HEK293 (cell line): ENCODE measurements at regions not wholly inside any gene's neighbourhood (a gene's known extent, or its start where the extent isn't known, plus 50 kb on each side); places are given as distances from the start of the nearest gene placed in this dataset.

Source experiments
- CTCF ChIA-PET: fragments of 350-600 bp; formaldehyde crosslinking; extraction: SDS; loops from one replicate; lab custom pipeline; 2021; ENCODE audit warnings: antibody characterized with exemption; lab: Yijun Ruan, JAX
- POLR2A ChIA-PET: fragments of 300-600 bp; formaldehyde crosslinking; extraction: SDS; loops from one replicate; lab custom pipeline; 2020; ENCODE audit warnings: antibody characterized with exemption, inconsistent platforms; lab: Yijun Ruan, JAX
- H3K27ac ChIP-seq: fragments of 200-500 bp; sonication (Bioruptor generic); 2 replicates; pipeline ENCODE4 v1.5.1; 2014; ENCODE audit warnings: low read depth, low read length, control low read depth, inconsistent platforms; ENCODE audit errors: extremely low read depth
- H3K36me3 ChIP-seq, 2 experiments: fragments of 200-500 bp in 1 of 2; sonication (Bioruptor generic) in 1 of 2; 1 replicate in 1 of 2; 2 replicates in 1 of 2; pipeline ENCODE4 v1.5.1; 2014 to 2017; ENCODE audit warnings: inconsistent platforms in 2 of 2, low read length in 2 of 2; ENCODE audit not compliant: control insufficient read depth in 2 of 2, insufficient read depth in 1 of 2
- H3K4me1 ChIP-seq: fragments of 200-500 bp; sonication (Bioruptor generic); 2 replicates; pipeline ENCODE4 v1.5.1; 2014; ENCODE audit warnings: mild to moderate bottlenecking, low read length, inconsistent platforms; ENCODE audit not compliant: control insufficient read depth, insufficient read depth
- H3K4me3 ChIP-seq: 2 replicates; pipeline ENCODE4 v1.5.1; 2011; ENCODE audit warnings: low read depth, mild to moderate bottlenecking, control low read depth, low read length, moderate library complexity
- H3K9me3 ChIP-seq: fragments of 200-500 bp; sonication (Bioruptor generic); 2 replicates; pipeline ENCODE4 v1.5.1; 2014; ENCODE audit warnings: low read depth, low read length, inconsistent platforms; ENCODE audit not compliant: control insufficient read depth, insufficient read depth
- EGR2 ChIP-seq: fragments of 450-650 bp; formaldehyde crosslinking; IDR thresholded peaks from 2 replicates; pipeline ENCODE4 v1.5.1; 2016; ENCODE audit warnings: low read depth, missing biosample characterization, missing genetic modification characterization
- KLF16 ChIP-seq: fragments of 450-650 bp; formaldehyde crosslinking; IDR thresholded peaks from 2 replicates; pipeline ENCODE4 v1.5.1; 2017; ENCODE audit warnings: missing biosample characterization, missing genetic modification characterization
- SALL2 ChIP-seq: fragments of 450-650 bp; formaldehyde crosslinking; IDR thresholded peaks from 2 replicates; pipeline ENCODE4 v1.5.0; 2017; ENCODE audit warnings: missing biosample characterization, mild to moderate bottlenecking, missing genetic modification characterization, borderline replicate concordance
- SCRT2 ChIP-seq: fragments of 450-650 bp; formaldehyde crosslinking; IDR thresholded peaks from 2 replicates; pipeline ENCODE4 v1.5.1; 2016; ENCODE audit warnings: missing biosample characterization, missing genetic modification characterization
- SP2 ChIP-seq: fragments of 450-650 bp; formaldehyde crosslinking; IDR thresholded peaks from 2 replicates; pipeline ENCODE4 v1.5.1; 2016; ENCODE audit warnings: missing biosample characterization, missing genetic modification characterization
- ZFHX2 ChIP-seq: fragments of 450-650 bp; formaldehyde crosslinking; conservative IDR thresholded peaks from 2 replicates; pipeline ENCODE4 v1.5.1; 2016; ENCODE audit warnings: missing biosample characterization, missing genetic modification characterization
- ZFP37 ChIP-seq: fragments of 450-650 bp; formaldehyde crosslinking; IDR thresholded peaks from 2 replicates; pipeline ENCODE4 v1.5.1; 2016; ENCODE audit warnings: missing biosample characterization, missing genetic modification characterization
- ZNF121 ChIP-seq: fragments of 450-650 bp; formaldehyde crosslinking; IDR thresholded peaks from 2 replicates; pipeline ENCODE4 v1.5.1; 2016; ENCODE audit warnings: missing biosample characterization, missing genetic modification characterization
- ZNF292 ChIP-seq: fragments of 450-650 bp; formaldehyde crosslinking; IDR thresholded peaks from 2 replicates; pipeline ENCODE4 v1.5.1; 2016; ENCODE audit warnings: low read depth, missing biosample characterization, missing genetic modification characterization, borderline replicate concordance
- ZNF391 ChIP-seq: fragments of 450-650 bp; formaldehyde crosslinking; IDR thresholded peaks from 2 replicates; pipeline ENCODE4 v1.5.1; 2016; ENCODE audit warnings: low read depth, missing biosample characterization, missing genetic modification characterization, borderline replicate concordance
- ZNF398 ChIP-seq: fragments of 450-650 bp; formaldehyde crosslinking; IDR thresholded peaks from 2 replicates; pipeline ENCODE4 v1.5.1; 2017; ENCODE audit warnings: missing biosample characterization, missing genetic modification characterization
- ZNF416 ChIP-seq: fragments of 450-650 bp; formaldehyde crosslinking; IDR thresholded peaks from 2 replicates; pipeline ENCODE4 v1.5.1; 2016; ENCODE audit warnings: missing biosample characterization, missing genetic modification characterization
- ZNF473 ChIP-seq: fragments of 450-650 bp; formaldehyde crosslinking; IDR thresholded peaks from 2 replicates; pipeline ENCODE4 v1.5.1; 2017; ENCODE audit warnings: missing biosample characterization, missing genetic modification characterization
- ZNF585B ChIP-seq: fragments of 450-650 bp; formaldehyde crosslinking; IDR thresholded peaks from 2 replicates; pipeline ENCODE4 v1.5.1; 2016; ENCODE audit warnings: missing biosample characterization, missing genetic modification characterization
- ZNF654 ChIP-seq: fragments of 450-650 bp; formaldehyde crosslinking; IDR thresholded peaks from 2 replicates; pipeline ENCODE4 v1.5.1; 2016; ENCODE audit warnings: low read depth, missing biosample characterization, missing genetic modification characterization
- ZNF768 ChIP-seq: fragments of 450-650 bp; formaldehyde crosslinking; IDR thresholded peaks from 2 replicates; pipeline ENCODE4 v1.5.1; 2018; ENCODE audit warnings: missing biosample characterization, mild to moderate bottlenecking, missing genetic modification characterization
- ZSCAN4 ChIP-seq: fragments of 450-650 bp; formaldehyde crosslinking; IDR thresholded peaks from 2 replicates; pipeline ENCODE4 v1.5.1; 2017; ENCODE audit warnings: missing biosample characterization, missing genetic modification characterization
- TF ChIP-seq, protein P1 (sequence below): fragments of 450-650 bp; formaldehyde crosslinking; IDR thresholded peaks from 2 replicates; pipeline ENCODE4 v1.5.1; 2016; ENCODE audit warnings: missing biosample characterization, missing genetic modification characterization
- TF ChIP-seq, protein P2 (sequence below): IDR thresholded peaks from 2 replicates; pipeline ENCODE4 v1.6.1; 2011; ENCODE audit warnings: mild to moderate bottlenecking, low read depth, low read length, borderline replicate concordance

GRCh38 chr4:60981534-60981933, 218.6 kb upstream of the ADGRL3 start:
- no peak overlapping the region for H3K4me3 ChIP-seq
- TF ChIP-seq ZNF768 (tag by site-specific recombination) (no peak), ZNF585B (tag by site-specific recombination) (no peak), SALL2 (no peak), ZNF654 (no peak), ZNF416 (no peak), ZNF398 (tag by site-specific recombination) (no peak)
- H3K9me3 ChIP-seq, result no peaks in the 10 kb centered on the region
- no peak overlapping the region for H3K27ac ChIP-seq
- H3K36me3 ChIP-seq, result no peaks in the 10 kb centered on the region
- ChIA-PET CTCF (no interaction called here), POLR2A (no interaction called here)
- H3K4me1 ChIP-seq, result no peaks in the 10 kb centered on the region

- Histone ChIP-seq H3K4me3 (no peak overlapping the region), H3K4me1 (no peaks in the 10 kb centered on the region), H3K36me3 (no peaks in the 10 kb centered on the region), H3K27ac (no peak overlapping the region), H3K9me3 (no peaks in the 10 kb centered on the region)
- ChIA-PET POLR2A (no interaction called here), CTCF (no interaction called here)
- TF ChIP-seq ZNF121 (tag by site-specific recombination) (no peak), ZNF391 (tag by site-specific recombination) (no peak), SP2 (no peak), ZFP37 (tag by site-specific recombination) (no peak), KLF16 (tag by site-specific recombination) (no peak), ZSCAN4 (tag by site-specific recombination) (no peak)
Measured at GRCh38 chr4:60989141-60989540, 211.0 kb upstream of the ADGRL3 start.

GRCh38 chr4:60992037-60992436, 208.1 kb upstream of the ADGRL3 start:
- CTCF ChIA-PET, result no interaction called here
- H3K9me3 ChIP-seq, result no peaks in the 10 kb centered on the region
- TF ChIP-seq SCRT2 (tag by site-specific recombination), result no peak
- TF ChIP-seq ZNF473 (tag by site-specific recombination), result no peak
- no peak for TF ChIP-seq ZNF121 (tag by site-specific recombination)
- TF ChIP-seq ZFHX2, result peak; percentile 52
- TF ChIP-seq EGR2 (tag by site-specific recombination), result peak; percentile 70
- TF ChIP-seq, protein P1, sequence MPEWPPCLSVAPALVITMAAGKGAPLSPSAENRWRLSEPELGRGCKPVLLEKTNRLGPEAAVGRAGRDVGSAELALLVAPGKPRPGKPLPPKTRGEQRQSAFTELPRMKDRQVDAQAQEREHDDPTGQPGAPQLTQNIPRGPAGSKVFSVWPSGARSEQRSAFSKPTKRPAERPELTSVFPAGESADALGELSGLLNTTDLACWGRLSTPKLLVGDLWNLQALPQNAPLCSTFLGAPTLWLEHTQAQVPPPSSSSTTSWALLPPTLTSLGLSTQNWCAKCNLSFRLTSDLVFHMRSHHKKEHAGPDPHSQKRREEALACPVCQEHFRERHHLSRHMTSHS (tag by site-specific recombination), result no peak
- TF ChIP-seq ZNF292 (tag by site-specific recombination), result no peak
- TF ChIP-seq, protein P2, sequence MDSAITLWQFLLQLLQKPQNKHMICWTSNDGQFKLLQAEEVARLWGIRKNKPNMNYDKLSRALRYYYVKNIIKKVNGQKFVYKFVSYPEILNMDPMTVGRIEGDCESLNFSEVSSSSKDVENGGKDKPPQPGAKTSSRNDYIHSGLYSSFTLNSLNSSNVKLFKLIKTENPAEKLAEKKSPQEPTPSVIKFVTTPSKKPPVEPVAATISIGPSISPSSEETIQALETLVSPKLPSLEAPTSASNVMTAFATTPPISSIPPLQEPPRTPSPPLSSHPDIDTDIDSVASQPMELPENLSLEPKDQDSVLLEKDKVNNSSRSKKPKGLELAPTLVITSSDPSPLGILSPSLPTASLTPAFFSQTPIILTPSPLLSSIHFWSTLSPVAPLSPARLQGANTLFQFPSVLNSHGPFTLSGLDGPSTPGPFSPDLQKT, result no peak
- TF ChIP-seq, all 188 proteins: peak for 2
- POLR2A ChIA-PET, result no interaction called here
- H3K36me3 ChIP-seq, result no peaks in the 10 kb centered on the region
- H3K27ac ChIP-seq, result no peak overlapping the region
- H3K4me1 ChIP-seq, result no peaks in the 10 kb centered on the region
- no peak overlapping the region for H3K4me3 ChIP-seq
